ENCODE measurements at regions not wholly inside any gene's neighbourhood (a gene's known extent, or its start where the extent isn't known, plus 50 kb on each side); places are given as distances from the start of the nearest gene placed in this dataset.
"Not testable (repeated sequence)": the region's sequence is repeated elsewhere in the genome, so short reads cannot be mapped to it uniquely, and the experiment has no call there.

- Histone ChIP-seq H3K9me3 (no peaks in the 10 kb centered on the region), H3K4me1 (no peaks in the 10 kb centered on the region), H3K27me3 (no peaks in the 10 kb centered on the region), H3K4me3 (no peak overlapping the region), H3K27ac (no peak overlapping the region), H3K36me3 (replicated peaks in 1 of 2; ENCODE audit: insufficient read depth in 1 of 2, low read depth in 2 of 2) (no peaks in the 10 kb centered on the region)
- no peak for ATAC-seq
- intact Hi-C loops (cut with DNase I) = no loop called here
- no peak for DNase-seq
- TF ChIP-seq POLR2A (IDR thresholded peaks at IDR 0.05) (no peak), CTCF (IDR thresholded peaks at IDR 0.05) (no peak)
Measured at GRCh38 chrX:112457788-112458187, 221.9 kb downstream of the LHFPL1 start.

- Histone ChIP-seq H3K36me3 (replicated peaks in 1 of 2; ENCODE audit: insufficient read depth in 1 of 2, low read depth in 2 of 2) (no peaks in the 10 kb centered on the region), H3K9me3 (no peaks in the 10 kb centered on the region), H3K4me1 (no peaks in the 10 kb centered on the region), H3K27ac (no peak overlapping the region), H3K4me3 (no peak overlapping the region), H3K27me3 (no peaks in the 10 kb centered on the region)
- 43 to 46% methylated on average over 2 of the region's 2 CpGs for WGBS, 2 donors
- TF ChIP-seq POLR2A (IDR thresholded peaks at IDR 0.05) = no peak
- no peak for TF ChIP-seq CTCF (IDR thresholded peaks at IDR 0.05)
- no peak for DNase-seq
- intact Hi-C loops (cut with DNase I) = no loop called here
- ATAC-seq = no peak
Measured at GRCh38 chrX:112450810-112451209, 228.9 kb downstream of the LHFPL1 start.

- H3K27ac ChIP-seq = no peak overlapping the region
- no peak for DNase-seq
- H3K9me3 ChIP-seq = no peaks in the 10 kb centered on the region
- no peaks in the 10 kb centered on the region for H3K4me1 ChIP-seq
- H3K36me3 ChIP-seq (replicated peaks in 1 of 2; ENCODE audit: insufficient read depth in 1 of 2, low read depth in 2 of 2) = no peaks in the 10 kb centered on the region
- TF ChIP-seq CTCF (IDR thresholded peaks at IDR 0.05) (no peak), POLR2A (IDR thresholded peaks at IDR 0.05) (no peak)
- H3K27me3 ChIP-seq = no peaks in the 10 kb centered on the region
- ATAC-seq = no peak
- 68 to 69% methylated on average over 2 of the region's 2 CpGs for WGBS, 2 donors
- intact Hi-C loops (cut with DNase I) = no loop called here
- H3K4me3 ChIP-seq = no peak overlapping the region
Measured at GRCh38 chrX:112440277-112440676, 239.5 kb downstream of the LHFPL1 start.

GRCh38 chrX:112424166-112424565 lies 255.6 kb downstream of the LHFPL1 start:
- no peak overlapping the region for H3K4me3 ChIP-seq
- intact Hi-C loops (cut with DNase I) = no loop called here
- H3K9me3 ChIP-seq = no peaks in the 10 kb centered on the region
- DNase-seq = no peak
- H3K4me1 ChIP-seq = no peaks in the 10 kb centered on the region
- no peak for ATAC-seq
- WGBS, 2 donors = 65 to 71% methylated on average over 1 of the region's 1 CpG
- H3K27me3 ChIP-seq = no peaks in the 10 kb centered on the region
- TF ChIP-seq POLR2A (IDR thresholded peaks at IDR 0.05) (no peak), CTCF (IDR thresholded peaks at IDR 0.05) (no peak)
- H3K36me3 ChIP-seq (replicated peaks in 1 of 2; ENCODE audit: insufficient read depth in 1 of 2, low read depth in 2 of 2) = no peaks in the 10 kb centered on the region
- no peak overlapping the region for H3K27ac ChIP-seq

GRCh38 chrX:112391313-112391712 lies 288.4 kb downstream of the LHFPL1 start:
- Histone ChIP-seq H3K4me3 (no peak overlapping the region), H3K9me3 (no peaks in the 10 kb centered on the region), H3K27ac (no peak overlapping the region), H3K36me3 (replicated peaks in 1 of 2; ENCODE audit: insufficient read depth in 1 of 2, low read depth in 2 of 2) (no peaks in the 10 kb centered on the region), H3K27me3 (no peaks in the 10 kb centered on the region), H3K4me1 (no peaks in the 10 kb centered on the region)
- ATAC-seq (no peak), DNase-seq (no peak)
- WGBS, 2 donors = 40 to 44% methylated on average over 3 of the region's 3 CpGs
- intact Hi-C loops (cut with DNase I) = no loop called here
- no peak for TF ChIP-seq POLR2A (IDR thresholded peaks at IDR 0.05)
- no peak for TF ChIP-seq CTCF (IDR thresholded peaks at IDR 0.05)

- intact Hi-C loops (cut with DNase I); H3K27ac ChIP-seq; H3K27me3 ChIP-seq; H3K4me3 ChIP-seq; H3K4me1 ChIP-seq; DNase-seq; ATAC-seq; H3K36me3 ChIP-seq (replicated peaks in 1 of 2; ENCODE audit: insufficient read depth in 1 of 2, low read depth in 2 of 2); H3K9me3 ChIP-seq: not testable (repeated sequence)
- 38 to 57% methylated on average over 8 of the region's 8 CpGs for WGBS, 2 donors
Measured at GRCh38 chrX:112381649-112382298, 298.0 kb downstream of the LHFPL1 start.
